ENCODE measurements at regions not wholly inside any gene's neighbourhood (a gene's known extent, or its start where the extent isn't known, plus 50 kb on each side); places are given as distances from the start of the nearest gene placed in this dataset.

DNA sequence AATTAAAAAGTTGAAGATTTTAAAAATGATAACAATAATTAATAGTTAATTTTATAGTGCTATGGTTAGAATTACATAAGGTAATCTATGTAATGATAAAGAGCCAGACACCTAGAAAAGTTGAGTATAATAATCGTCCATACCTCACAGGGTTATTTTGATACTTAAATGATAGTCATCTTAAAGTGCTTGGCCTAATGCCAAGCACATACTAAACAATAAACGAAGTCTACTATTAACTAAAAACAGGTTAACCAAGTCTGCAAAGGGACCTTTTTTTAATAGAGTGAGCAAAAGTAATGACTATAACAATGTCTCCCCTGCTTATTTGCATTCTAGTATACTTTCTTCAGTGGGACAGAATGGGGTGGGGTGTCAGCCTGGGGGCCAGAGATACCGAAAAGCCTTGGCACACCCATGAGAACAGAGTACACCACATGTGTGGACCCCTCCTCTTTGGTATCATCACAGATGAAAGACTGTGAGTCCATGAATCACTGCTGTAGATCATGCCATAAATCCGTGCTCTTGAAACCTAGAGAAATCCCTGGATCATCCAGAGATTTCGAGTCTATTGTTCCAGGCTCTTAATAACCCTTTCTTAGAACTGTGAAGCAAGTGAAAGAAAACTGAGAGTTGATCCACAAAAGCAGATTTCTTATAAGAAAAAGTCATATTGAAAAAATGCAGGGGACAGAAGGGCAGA lies 249.5 kb downstream of the PRELID2 start:
- TF ChIP-seq, protein P1, sequence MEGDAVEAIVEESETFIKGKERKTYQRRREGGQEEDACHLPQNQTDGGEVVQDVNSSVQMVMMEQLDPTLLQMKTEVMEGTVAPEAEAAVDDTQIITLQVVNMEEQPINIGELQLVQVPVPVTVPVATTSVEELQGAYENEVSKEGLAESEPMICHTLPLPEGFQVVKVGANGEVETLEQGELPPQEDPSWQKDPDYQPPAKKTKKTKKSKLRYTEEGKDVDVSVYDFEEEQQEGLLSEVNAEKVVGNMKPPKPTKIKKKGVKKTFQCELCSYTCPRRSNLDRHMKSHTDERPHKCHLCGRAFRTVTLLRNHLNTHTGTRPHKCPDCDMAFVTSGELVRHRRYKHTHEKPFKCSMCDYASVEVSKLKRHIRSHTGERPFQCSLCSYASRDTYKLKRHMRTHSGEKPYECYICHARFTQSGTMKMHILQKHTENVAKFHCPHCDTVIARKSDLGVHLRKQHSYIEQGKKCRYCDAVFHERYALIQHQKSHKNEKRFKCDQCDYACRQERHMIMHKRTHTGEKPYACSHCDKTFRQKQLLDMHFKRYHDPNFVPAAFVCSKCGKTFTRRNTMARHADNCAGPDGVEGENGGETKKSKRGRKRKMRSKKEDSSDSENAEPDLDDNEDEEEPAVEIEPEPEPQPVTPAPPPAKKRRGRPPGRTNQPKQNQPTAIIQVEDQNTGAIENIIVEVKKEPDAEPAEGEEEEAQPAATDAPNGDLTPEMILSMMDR (IDR thresholded peaks at IDR 0.05; ENCODE audit: unreplicated experiment) = no peak
- no peak for DNase-seq
- CTCF ChIA-PET = no interaction called here
- H3K27me3 Mint-ChIP-seq (ENCODE audit: unreplicated experiment) = no peaks in the 10 kb centered on the region
- peaks cover 50% of the 10 kb centered on the region for H3K4me1 Mint-ChIP-seq (ENCODE audit: low read depth, unreplicated experiment)
- no peak overlapping the region for H3K4me3 Mint-ChIP-seq (ENCODE audit: low read depth, unreplicated experiment)
- intact Hi-C loops (cut with micrococcal nuclease; ENCODE audit: unreplicated experiment) = loop anchor here (5.0 kb wide), 1 partner anchor 82 kb away; no protein-coding TSS in a partner anchor
- no TSS peak for BruUV-seq (replicated peaks)
- H3K9me3 Mint-ChIP-seq (ENCODE audit: low read depth, unreplicated experiment) = peaks cover 2% of the 10 kb centered on the region
- H3K27ac Mint-ChIP-seq (ENCODE audit: unreplicated experiment) = peak overlapping the region; percentile 92
- peaks cover 7% of the 10 kb centered on the region for H3K36me3 Mint-ChIP-seq (ENCODE audit: insufficient read depth, unreplicated experiment)

DNA sequence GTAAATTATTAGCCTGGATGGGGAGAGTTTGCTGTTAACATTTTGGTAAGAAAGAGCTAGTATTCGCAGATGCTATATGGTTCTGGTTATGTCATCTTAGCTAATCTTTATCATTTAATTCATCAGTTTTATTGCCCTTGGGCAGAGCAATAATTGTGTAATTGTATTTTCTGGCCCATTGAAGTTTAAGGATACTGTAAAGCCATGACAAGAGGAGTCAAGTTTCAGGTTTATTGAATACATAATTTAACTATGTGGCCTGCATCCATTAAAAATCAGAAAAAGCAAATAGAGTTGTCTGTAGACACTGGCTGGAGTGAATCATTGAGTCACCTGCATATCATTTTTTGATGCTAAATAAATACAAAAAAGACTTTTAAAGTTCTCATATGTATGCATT lies 255.8 kb downstream of the PRELID2 start:
- CTCF ChIA-PET = interaction anchor here (0.9 kb wide), 1 partner anchor 8 kb away, joined by 4 read pairs; no protein-coding TSS in a partner anchor
- DNase-seq = no peak
- intact Hi-C loops (cut with micrococcal nuclease; ENCODE audit: unreplicated experiment) = no loop called here
- TF ChIP-seq, protein P1 (IDR thresholded peaks at IDR 0.05; ENCODE audit: unreplicated experiment) = no peak
- no TSS peak for BruUV-seq (replicated peaks)
- no peak overlapping the region for H3K4me3 Mint-ChIP-seq (ENCODE audit: low read depth, unreplicated experiment)
- peaks cover 2% of the 10 kb centered on the region for H3K9me3 Mint-ChIP-seq (ENCODE audit: low read depth, unreplicated experiment)
- H3K27me3 Mint-ChIP-seq (ENCODE audit: unreplicated experiment) = no peaks in the 10 kb centered on the region
- H3K36me3 Mint-ChIP-seq (ENCODE audit: insufficient read depth, unreplicated experiment) = no peaks in the 10 kb centered on the region
- peaks cover 26% of the 10 kb centered on the region for H3K4me1 Mint-ChIP-seq (ENCODE audit: low read depth, unreplicated experiment)
- H3K27ac Mint-ChIP-seq (ENCODE audit: unreplicated experiment) = no peak overlapping the region

DNA sequence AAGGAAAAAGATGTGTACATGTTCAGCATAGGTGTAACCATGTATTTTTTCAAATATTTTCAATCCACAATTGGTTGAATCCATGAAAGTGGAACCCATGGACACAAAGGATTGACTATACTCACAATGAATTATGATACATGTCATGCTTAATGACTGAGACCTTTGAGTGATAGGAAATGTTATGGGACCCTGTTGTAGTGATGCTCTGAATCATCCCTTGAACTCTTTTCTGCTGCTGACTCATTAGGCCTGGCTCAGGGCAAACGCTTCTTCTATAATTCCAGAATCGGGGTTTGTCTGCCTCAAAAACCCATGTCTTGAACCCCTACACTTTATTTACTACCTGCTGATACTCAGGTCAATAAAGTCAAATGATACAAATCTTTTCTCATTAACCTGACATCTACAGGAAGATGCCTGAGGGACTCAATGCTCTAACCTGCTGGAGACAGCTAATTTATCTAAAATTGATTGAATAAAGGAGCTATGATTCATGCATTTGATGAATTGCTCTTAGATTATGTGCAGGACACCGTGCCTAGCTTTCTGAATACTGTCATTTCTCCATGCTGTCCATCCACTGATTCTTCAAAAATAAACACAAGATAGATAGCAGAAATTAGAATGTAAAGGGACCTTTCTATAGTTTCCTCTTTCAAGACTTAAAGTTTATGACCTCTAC lies 260.1 kb downstream of the PRELID2 start:
- H3K4me3 Mint-ChIP-seq (ENCODE audit: low read depth, unreplicated experiment) = no peak overlapping the region
- CTCF ChIA-PET = no interaction called here
- TF ChIP-seq, protein P1 (IDR thresholded peaks at IDR 0.05; ENCODE audit: unreplicated experiment) = no peak
- intact Hi-C loops (cut with micrococcal nuclease; ENCODE audit: unreplicated experiment) = no loop called here
- H3K36me3 Mint-ChIP-seq (ENCODE audit: insufficient read depth, unreplicated experiment) = peaks cover 3% of the 10 kb centered on the region
- no TSS peak for BruUV-seq (replicated peaks)
- no peaks in the 10 kb centered on the region for H3K27me3 Mint-ChIP-seq (ENCODE audit: unreplicated experiment)
- peaks cover 12% of the 10 kb centered on the region for H3K4me1 Mint-ChIP-seq (ENCODE audit: low read depth, unreplicated experiment)
- no peak overlapping the region for H3K27ac Mint-ChIP-seq (ENCODE audit: unreplicated experiment)
- DNase-seq = no peak
- no peaks in the 10 kb centered on the region for H3K9me3 Mint-ChIP-seq (ENCODE audit: low read depth, unreplicated experiment)

DNA sequence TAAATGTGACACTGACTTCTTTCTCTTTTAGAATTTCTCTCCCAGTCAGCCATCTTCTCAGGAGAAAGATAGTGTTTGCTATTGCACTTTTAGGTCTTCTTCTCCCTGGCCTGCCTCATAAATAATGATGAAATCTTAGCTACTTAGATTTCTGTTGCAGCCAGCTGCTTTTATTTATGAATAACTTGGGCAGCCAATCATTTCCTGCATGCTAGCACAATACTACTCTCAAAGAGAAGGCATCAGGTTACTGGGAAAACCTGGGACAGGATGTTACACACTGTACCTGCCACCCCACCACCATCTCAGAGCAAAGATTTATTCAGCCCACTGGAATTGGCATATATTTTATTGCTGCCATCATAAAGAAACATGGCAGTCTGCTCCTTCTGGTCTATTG lies 266.6 kb downstream of the PRELID2 start:
- Mint-ChIP-seq H3K4me3 (ENCODE audit: low read depth, unreplicated experiment) (no peak overlapping the region), H3K27me3 (ENCODE audit: unreplicated experiment) (no peaks in the 10 kb centered on the region), H3K27ac (ENCODE audit: unreplicated experiment) (no peak overlapping the region), H3K4me1 (ENCODE audit: low read depth, unreplicated experiment) (peaks cover 9% of the 10 kb centered on the region), H3K9me3 (ENCODE audit: low read depth, unreplicated experiment) (no peaks in the 10 kb centered on the region), H3K36me3 (ENCODE audit: insufficient read depth, unreplicated experiment) (peaks cover 3% of the 10 kb centered on the region)
- TF ChIP-seq, protein P1 (IDR thresholded peaks at IDR 0.05; ENCODE audit: unreplicated experiment) = no peak
- no TSS peak for BruUV-seq (replicated peaks)
- DNase-seq = no peak
- CTCF ChIA-PET = no interaction called here
- intact Hi-C loops (cut with micrococcal nuclease; ENCODE audit: unreplicated experiment) = no loop called here
